Stimulated activated effector memory CD8-positive, alpha-beta T cell treated with anti-CD3 and anti-CD28 coated beads, Interleukin-12 subunit alpha, Interleukin-12 subunit beta, amount 100 ng/mL, for 72 hours (primary cell): ENCODE measurements at regions not wholly inside any gene's neighbourhood (a gene's known extent, or its start where the extent isn't known, plus 50 kb on each side); places are given as distances from the start of the nearest gene placed in this dataset.
"Not testable (repeated sequence)": the region's sequence is repeated elsewhere in the genome, so short reads cannot be mapped to it uniquely, and the experiment has no call there.

Source experiments
- ATAC-seq: fragments of 150-1000 bp; cut with Tn5 transposase; 2 replicates; pipeline ENCODE4 v1.10.0; 2021
- DNase-seq, 2 donors: peaks; one replicate each; pipeline ENCODE4 v3.0.0; 2021 to 2022; ENCODE audit warnings: low spot score in 2 of 2
- H3K27ac Mint-ChIP-seq: one replicate; pipeline ENCODE4 v1.8.0; 2022; ENCODE audit warnings: mild to moderate bottlenecking, mixed read lengths
- H3K36me3 Mint-ChIP-seq: one replicate; pipeline ENCODE4 v1.8.0; 2022; ENCODE audit warnings: mild to moderate bottlenecking, mixed read lengths
- H3K4me1 Mint-ChIP-seq: one replicate; pipeline ENCODE4 v1.8.0; 2022; ENCODE audit warnings: mixed read lengths
- H3K4me3 Mint-ChIP-seq: one replicate; pipeline ENCODE4 v1.8.0; 2022; ENCODE audit warnings: mild to moderate bottlenecking, mixed read lengths
- H3K9me3 Mint-ChIP-seq: one replicate; pipeline ENCODE4 v1.8.0; 2022; ENCODE audit warnings: mixed read lengths

DNA sequence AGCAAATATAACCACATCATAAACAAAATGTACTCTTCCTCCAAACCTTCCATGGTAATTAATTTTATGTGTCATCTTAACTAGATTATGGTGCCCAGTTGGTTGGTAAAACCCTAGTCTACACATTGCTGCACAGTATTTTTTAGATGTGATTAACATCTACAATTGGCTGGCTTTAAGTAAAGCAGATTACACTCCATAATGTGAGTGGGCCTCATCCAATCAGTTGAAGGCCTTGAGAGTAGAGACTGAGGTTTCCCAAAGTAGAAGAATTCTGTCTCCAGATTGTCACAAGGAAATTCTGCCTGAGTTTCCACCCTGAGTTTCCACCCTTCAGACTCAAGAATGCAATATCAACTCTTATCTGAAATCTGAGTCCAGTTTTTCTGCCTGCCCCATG lies 128.4 kb upstream of the USP25 start:
- DNase-seq (no peak), ATAC-seq (no peak)
- Mint-ChIP-seq H3K9me3 (no peaks in the 10 kb centered on the region), H3K36me3 (no peaks in the 10 kb centered on the region), H3K4me3 (no peak overlapping the region), H3K4me1 (no peaks in the 10 kb centered on the region), H3K27ac (no peak overlapping the region)

DNA sequence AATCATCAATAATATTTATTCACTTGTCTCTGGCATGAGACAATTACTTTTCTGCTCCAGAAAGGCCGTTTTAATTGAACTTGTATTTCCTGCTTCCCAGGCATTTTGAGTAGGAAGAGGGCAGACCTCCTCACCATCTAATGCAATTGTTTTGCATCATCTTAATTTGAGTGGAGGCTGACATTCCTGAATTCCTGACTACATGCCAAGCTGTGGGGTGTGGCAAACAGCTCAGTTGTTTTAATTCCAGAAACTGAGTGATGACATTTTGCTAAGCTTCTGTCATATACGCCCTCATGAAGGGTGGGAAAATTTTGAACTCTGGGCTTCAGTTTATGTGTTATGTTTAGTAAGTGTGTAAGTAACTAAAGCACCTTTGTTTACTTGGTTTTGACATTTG lies 125.4 kb upstream of the USP25 start:
- DNase-seq (no peak), ATAC-seq (no peak)
- Mint-ChIP-seq H3K36me3 (no peaks in the 10 kb centered on the region), H3K4me1 (no peaks in the 10 kb centered on the region), H3K27ac (no peak overlapping the region), H3K9me3 (no peaks in the 10 kb centered on the region), H3K4me3 (no peak overlapping the region)

DNA sequence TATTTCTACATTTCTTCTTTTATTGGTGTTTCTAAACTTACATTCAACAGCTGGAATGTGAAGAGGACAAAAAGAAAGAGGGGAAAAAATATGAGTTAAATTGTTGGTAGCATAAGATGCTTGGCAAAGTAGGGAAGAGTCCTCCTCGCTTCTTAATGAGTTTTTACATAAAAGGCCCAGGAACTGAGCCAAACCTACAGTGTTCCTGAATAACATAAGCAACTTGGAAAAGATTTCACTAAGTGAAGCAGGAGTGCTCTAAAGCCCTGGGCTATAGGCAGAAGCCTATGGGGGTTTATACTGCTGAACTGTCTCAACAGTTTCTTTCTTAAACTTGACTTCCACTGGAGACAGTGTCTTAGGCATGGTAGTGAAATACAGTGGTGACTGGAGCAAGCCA lies 115.0 kb upstream of the USP25 start:
- H3K4me1 Mint-ChIP-seq = no peaks in the 10 kb centered on the region
- no peak overlapping the region for H3K4me3 Mint-ChIP-seq
- no peaks in the 10 kb centered on the region for H3K36me3 Mint-ChIP-seq
- peak; percentile 16 for ATAC-seq
- H3K27ac Mint-ChIP-seq = no peak overlapping the region
- no peak for DNase-seq
- no peaks in the 10 kb centered on the region for H3K9me3 Mint-ChIP-seq

DNA sequence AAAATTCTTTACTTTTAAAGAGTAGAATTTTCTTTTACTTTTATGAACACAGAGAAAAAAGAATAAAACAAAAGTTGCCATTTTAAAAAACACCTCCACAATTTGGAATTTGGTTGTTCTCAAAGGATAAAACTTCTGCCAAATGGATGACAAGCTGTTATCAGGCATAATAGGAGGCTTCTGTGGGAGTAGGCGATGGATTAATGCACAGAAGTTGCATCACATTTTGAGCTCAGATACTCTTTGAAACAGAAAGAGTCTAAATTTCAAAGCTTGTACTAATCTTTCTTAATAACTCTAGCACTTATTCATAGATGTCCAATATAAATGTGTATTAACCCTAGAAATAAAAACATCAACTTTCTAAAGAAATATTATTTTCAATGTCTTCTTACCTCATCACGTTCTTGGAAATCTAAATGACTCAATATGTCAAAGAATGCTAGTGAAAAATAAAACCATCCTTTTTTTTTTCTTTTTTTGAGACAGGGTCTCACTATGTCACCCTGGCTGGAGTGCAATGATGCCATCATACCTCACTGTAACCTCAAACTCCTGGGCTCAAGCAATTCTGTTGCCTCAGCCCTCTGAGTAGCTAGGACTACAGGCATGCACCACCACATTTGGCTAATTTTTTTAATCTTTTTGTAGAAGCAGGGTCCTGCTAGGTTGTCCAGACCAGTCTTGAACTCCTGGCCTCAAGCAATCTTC lies 112.8 kb upstream of the USP25 start:
- DNase-seq = no peak
- no peak overlapping the region for H3K27ac Mint-ChIP-seq
- H3K4me3 Mint-ChIP-seq = no peak overlapping the region
- no peaks in the 10 kb centered on the region for H3K4me1 Mint-ChIP-seq
- H3K9me3 Mint-ChIP-seq = no peaks in the 10 kb centered on the region
- no peak for ATAC-seq
- no peaks in the 10 kb centered on the region for H3K36me3 Mint-ChIP-seq

DNA sequence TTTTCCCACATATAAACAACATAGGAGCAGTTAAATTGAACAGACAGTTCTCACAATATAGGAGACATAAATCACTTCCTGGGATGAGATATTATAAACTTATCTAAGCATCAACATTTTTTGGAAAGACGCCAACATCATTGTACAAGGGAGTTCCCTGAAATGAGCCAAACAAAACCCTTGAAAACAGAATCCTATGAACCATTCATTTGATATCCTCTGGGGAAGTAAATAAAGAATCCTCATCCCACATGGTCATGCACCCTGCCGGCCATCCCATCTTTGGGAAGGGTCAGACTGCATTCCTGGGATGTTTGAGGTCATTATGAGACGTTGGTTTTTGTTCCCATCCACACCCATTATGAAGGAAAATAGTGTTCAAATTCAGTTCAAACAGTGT lies 111.8 kb upstream of the USP25 start:
- H3K27ac Mint-ChIP-seq = no peak overlapping the region
- no peaks in the 10 kb centered on the region for H3K36me3 Mint-ChIP-seq

DNA sequence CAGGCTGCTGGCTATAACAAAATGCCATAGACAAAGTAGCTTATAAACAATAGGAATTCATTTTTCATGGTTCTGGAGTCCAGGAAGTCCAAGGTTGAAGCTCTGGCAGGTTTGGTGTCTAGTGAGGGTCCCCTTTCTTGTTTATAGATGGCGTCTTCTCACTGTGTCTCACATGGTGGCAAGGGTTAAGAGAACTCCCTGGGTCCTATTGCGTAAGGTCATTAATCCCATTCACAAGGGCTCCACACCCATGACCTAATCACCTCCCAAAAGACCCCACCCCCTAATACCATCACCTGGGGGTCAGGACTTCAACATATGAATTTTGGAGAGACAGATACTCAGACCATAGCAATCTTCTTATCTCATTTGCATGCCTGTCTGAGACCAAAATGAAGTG lies 108.9 kb upstream of the USP25 start:
- H3K36me3 Mint-ChIP-seq = no peaks in the 10 kb centered on the region
- no peaks in the 10 kb centered on the region for H3K9me3 Mint-ChIP-seq
- H3K4me3 Mint-ChIP-seq = no peak overlapping the region
- no peaks in the 10 kb centered on the region for H3K4me1 Mint-ChIP-seq
- DNase-seq (no peak), ATAC-seq (no peak)
- H3K27ac Mint-ChIP-seq = no peak overlapping the region

More for the DNA sequence above, 111.8 kb upstream of the USP25 start:
- ATAC-seq = no peak
- Mint-ChIP-seq H3K4me3 (no peak overlapping the region), H3K9me3 (no peaks in the 10 kb centered on the region), H3K4me1 (no peaks in the 10 kb centered on the region)
- DNase-seq = no peak

DNA sequence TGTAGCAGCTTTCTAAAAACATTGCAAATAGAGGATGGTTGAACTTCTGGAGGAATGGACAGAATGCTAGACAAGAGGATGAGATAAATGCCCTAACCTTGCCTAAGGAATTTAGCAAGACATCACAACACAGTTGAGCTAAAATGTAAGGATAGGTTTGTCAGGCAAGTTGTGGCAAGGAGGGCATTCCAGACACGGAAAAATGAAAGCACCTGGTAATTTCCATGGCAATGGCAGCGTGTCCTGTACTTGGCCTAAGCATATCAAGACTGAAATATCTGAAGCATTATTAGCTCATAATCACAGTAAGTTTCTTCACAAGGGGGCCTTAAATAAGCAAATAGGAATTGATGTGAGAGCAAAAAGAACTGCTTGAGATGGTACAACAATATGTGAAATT lies 105.1 kb upstream of the USP25 start:
- Mint-ChIP-seq H3K4me1 (no peaks in the 10 kb centered on the region), H3K27ac (no peak overlapping the region), H3K4me3 (no peak overlapping the region), H3K9me3 (no peaks in the 10 kb centered on the region), H3K36me3 (no peaks in the 10 kb centered on the region)
- DNase-seq = no peak
- ATAC-seq = no peak

DNA sequence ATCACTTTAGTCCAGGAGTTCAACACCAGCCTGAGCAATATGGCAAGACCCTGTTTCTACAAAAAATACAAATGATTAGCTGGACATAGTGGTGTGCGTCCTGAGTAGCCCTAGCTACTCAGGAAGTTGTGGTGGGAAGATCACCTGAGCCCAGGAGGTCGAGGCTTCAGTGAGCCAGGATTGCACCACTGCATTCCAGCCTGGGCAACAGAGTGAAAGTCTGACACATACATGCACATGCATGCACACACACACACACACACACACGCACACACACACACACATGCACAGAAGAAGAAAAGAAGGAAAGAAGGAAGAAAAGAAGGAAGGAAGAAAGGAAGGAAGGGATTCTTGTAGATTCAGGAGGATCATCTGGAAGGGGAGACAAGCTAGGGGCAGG lies 104.4 kb upstream of the USP25 start:
- H3K9me3 Mint-ChIP-seq = no peaks in the 10 kb centered on the region
- no peak overlapping the region for H3K4me3 Mint-ChIP-seq
- DNase-seq (no peak), ATAC-seq (no peak)
- no peaks in the 10 kb centered on the region for H3K4me1 Mint-ChIP-seq
- H3K27ac Mint-ChIP-seq = no peak overlapping the region
- H3K36me3 Mint-ChIP-seq = no peaks in the 10 kb centered on the region

DNA sequence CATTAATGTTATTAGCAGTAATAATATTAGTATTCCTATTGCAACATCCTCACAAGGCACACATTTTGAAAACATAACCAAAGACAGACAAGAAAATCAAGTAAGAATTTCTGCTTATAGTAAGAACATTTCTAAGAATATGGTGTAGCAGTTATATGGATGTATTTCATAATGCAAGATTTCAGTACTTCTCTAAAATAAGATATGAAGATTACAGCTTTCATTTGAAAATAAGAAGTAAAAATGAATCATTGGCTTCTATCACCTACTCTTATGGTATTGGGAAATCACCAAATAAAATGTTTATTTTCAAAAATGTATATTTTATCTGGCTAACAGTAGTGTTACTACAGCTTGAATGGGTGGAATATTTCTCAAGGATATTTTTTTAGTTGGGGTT lies 103.8 kb upstream of the USP25 start:
- H3K36me3 Mint-ChIP-seq = no peaks in the 10 kb centered on the region
- ATAC-seq = no peak
- no peaks in the 10 kb centered on the region for H3K4me1 Mint-ChIP-seq
- no peak overlapping the region for H3K4me3 Mint-ChIP-seq
- H3K27ac Mint-ChIP-seq = no peak overlapping the region
- DNase-seq = no peak
- H3K9me3 Mint-ChIP-seq = no peaks in the 10 kb centered on the region

DNA sequence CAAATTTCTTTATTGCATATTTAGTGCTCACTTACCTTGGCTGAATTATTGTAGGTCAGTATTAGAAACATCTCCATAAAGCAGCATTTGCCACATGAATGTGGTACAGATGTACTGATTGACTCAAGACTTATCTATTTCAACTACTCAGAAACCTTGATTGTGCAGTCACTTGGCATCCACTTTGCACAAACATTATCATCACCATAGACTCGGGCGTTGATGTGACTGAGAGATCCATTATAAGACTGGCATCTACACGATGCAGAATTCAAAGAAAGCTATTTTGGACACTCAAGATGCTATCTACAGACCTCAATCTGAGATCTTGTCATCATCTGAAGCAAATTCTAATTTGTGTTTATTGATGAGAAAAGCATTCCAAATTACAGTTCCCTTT lies 102.8 kb upstream of the USP25 start:
- no peak overlapping the region for H3K4me3 Mint-ChIP-seq
- no peak overlapping the region for H3K27ac Mint-ChIP-seq
- no peak for DNase-seq
- H3K36me3 Mint-ChIP-seq = no peaks in the 10 kb centered on the region
- no peaks in the 10 kb centered on the region for H3K4me1 Mint-ChIP-seq
- no peak for ATAC-seq
- H3K9me3 Mint-ChIP-seq = no peaks in the 10 kb centered on the region

DNA sequence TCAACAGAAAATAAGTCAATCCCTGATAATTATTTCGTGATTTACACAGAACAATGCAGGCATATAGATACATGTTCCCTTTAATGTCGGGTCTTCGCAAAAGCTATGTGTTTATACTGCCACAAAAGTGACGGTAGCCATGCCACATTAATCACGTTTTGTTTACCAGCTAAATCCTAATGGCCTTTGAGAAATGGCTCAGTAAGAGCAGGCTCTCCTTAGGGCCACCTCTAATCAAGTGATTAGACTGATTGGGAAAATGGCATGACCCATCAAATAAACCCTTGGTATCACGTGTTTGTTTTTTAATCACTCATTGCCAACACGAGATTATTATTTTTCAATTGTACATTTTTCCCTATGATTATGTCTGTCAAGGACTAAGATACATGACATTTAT lies 102.0 kb upstream of the USP25 start:
- ATAC-seq = no peak
- H3K36me3 Mint-ChIP-seq = no peaks in the 10 kb centered on the region
- H3K27ac Mint-ChIP-seq = no peak overlapping the region
- DNase-seq = no peak
- H3K9me3 Mint-ChIP-seq = no peaks in the 10 kb centered on the region
- H3K4me3 Mint-ChIP-seq = no peak overlapping the region
- H3K4me1 Mint-ChIP-seq = no peaks in the 10 kb centered on the region

DNA sequence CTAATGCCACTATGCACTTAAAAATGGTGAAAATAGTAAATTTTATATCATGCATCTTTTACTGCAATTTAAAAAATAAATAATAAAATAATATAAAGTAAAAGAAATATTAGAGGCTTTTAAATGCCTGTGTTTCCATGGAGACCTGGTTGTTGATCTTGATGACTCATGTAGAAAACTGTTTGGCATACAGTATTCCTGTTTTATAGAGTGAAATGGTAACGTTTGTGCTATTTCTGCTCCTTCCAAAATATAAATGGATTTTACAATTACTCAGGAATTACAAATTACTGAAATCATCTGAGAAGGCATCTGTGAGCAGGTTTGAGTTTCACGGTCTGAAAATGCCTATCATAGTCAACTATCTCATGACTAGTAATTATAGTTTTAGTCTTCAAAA lies 98.4 kb upstream of the USP25 start:
- DNase-seq (no peak), ATAC-seq (no peak)
- no peaks in the 10 kb centered on the region for H3K36me3 Mint-ChIP-seq
- H3K27ac Mint-ChIP-seq = no peak overlapping the region
- no peak overlapping the region for H3K4me3 Mint-ChIP-seq
- H3K4me1 Mint-ChIP-seq = no peaks in the 10 kb centered on the region
- no peaks in the 10 kb centered on the region for H3K9me3 Mint-ChIP-seq

DNA sequence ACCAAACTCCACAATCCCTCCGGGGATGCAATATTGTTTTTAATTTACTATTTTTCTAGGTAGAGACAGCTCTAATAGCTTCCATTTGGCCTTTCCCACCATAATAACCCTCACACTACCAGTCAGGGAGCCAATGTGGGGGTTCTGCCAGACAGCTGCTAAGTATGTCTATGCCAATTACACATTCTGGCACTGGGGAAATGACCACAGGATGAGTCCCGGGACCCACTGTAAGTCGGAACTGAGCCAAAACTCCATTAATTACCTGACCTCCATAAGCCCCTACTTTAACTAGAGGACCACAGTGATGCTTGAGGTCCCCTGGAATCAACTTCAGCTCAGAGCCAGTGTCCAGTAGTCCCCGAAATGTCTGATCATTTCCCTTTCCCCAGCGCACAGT lies 95.2 kb upstream of the USP25 start:
- H3K36me3 Mint-ChIP-seq, H3K4me3 Mint-ChIP-seq, H3K9me3 Mint-ChIP-seq: not testable (repeated sequence)

DNA sequence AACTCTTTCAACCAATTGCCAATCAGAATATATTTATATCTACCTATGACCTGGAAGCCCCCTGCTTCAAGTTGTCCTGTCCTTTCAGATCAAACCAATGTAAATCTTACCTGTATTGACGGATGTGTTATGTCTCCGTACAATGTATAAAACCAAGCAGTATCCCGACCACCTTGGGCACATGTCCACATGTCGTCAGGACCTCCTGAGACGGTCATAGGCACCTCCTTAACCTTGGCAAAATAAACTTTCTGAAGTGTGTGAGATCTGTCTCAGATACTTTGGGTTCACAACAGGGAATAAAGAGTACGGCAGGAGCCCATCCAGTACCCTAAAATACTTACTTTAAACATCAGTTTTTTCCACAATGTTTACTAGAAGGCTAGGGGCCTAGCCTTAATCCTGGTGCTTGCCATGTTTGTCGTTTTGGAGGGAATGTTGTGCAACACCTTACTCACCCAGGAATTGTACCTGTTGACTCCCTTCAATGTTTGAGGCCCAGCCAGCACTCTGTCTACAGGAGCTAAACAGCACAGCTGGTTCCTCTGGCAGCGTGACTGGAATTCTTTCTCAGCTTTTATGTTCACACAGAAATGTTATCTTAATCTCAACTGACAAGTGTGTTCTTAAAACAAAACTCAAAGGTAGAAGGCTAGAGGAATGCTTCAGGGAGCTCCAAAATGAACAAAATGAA lies 90.8 kb upstream of the USP25 start:
- Mint-ChIP-seq H3K4me1 (no peaks in the 10 kb centered on the region), H3K4me3 (no peak overlapping the region), H3K36me3 (no peaks in the 10 kb centered on the region), H3K27ac (no peak overlapping the region), H3K9me3 (no peaks in the 10 kb centered on the region)
- no peak for ATAC-seq
- no peak for DNase-seq

More for the DNA sequence above, 95.2 kb upstream of the USP25 start:
- not testable (repeated sequence) for ATAC-seq, H3K4me1 Mint-ChIP-seq, H3K27ac Mint-ChIP-seq, DNase-seq

DNA sequence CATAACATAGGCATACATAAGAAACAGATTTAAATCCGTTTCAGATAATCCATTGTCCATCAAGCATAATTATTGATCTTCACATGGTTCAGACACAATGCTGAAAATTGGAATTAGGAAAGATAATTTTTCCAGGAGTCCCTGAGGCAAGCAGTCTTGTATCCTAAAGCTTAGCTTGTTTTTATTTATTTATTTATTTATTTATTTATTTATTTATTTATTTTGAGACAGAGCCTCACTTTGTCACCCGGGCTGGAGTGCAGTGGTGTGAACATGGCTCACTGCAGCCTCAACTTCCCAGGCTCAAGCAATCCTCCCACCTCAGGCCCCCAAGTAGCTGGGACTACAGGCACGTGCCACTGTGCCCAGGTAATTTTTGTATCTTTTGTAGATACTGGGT lies 89.7 kb upstream of the USP25 start:
- not testable (repeated sequence) for H3K4me3 Mint-ChIP-seq, ATAC-seq, H3K4me1 Mint-ChIP-seq, H3K27ac Mint-ChIP-seq, DNase-seq, H3K36me3 Mint-ChIP-seq, H3K9me3 Mint-ChIP-seq

DNA sequence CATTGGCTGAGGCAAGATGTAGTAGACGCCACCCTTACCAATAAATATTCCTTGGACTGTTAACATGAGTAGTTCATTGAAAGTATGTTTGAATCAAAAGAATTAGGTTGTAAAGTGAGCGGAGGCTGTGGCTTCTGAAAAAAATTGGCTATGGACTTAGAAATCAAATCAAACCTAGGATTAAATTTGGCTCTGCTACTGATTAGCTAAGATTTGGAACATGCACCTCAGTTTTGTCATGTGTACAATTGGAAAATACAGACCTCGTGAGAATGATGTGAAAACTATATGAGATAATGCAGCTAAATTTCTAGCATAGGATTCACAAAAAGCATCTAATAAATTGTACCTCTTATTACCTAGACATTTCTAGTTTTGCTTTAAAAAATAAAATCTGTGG lies 85.3 kb upstream of the USP25 start:
- Mint-ChIP-seq H3K36me3 (no peaks in the 10 kb centered on the region), H3K9me3 (no peaks in the 10 kb centered on the region), H3K4me3 (no peak overlapping the region), H3K4me1 (no peaks in the 10 kb centered on the region), H3K27ac (no peak overlapping the region)
- DNase-seq (no peak), ATAC-seq (no peak)
